ENCODE measurements at regions not wholly inside any gene's neighbourhood (a gene's known extent, or its start where the extent isn't known, plus 50 kb on each side); places are given as distances from the start of the nearest gene placed in this dataset.

DNA sequence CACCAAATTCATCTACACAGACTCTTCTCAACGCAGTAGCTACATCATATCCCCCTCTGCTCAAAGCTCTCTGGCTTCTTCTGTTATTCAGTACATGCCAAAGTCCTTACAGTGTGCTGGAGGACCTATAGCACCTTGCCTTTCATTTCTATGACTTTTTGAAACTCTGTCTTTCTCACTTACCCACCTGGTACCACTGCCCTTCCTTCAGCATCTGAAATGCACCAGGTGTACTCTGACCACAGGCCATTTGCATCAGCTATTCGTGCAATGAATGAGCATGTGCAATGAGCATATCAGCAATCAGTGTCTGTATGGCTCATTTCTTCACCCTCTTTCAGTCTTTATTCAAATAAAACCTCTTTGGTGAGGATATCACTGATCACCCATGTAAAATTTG is 399.9 kb downstream of the RAB28 start:
- H3K4me3 ChIP-seq (ENCODE audit: low read depth, low read length): no peak overlapping the region
- DNase-seq (ENCODE audit: low read depth): no peak
- TF ChIP-seq, protein P1, sequence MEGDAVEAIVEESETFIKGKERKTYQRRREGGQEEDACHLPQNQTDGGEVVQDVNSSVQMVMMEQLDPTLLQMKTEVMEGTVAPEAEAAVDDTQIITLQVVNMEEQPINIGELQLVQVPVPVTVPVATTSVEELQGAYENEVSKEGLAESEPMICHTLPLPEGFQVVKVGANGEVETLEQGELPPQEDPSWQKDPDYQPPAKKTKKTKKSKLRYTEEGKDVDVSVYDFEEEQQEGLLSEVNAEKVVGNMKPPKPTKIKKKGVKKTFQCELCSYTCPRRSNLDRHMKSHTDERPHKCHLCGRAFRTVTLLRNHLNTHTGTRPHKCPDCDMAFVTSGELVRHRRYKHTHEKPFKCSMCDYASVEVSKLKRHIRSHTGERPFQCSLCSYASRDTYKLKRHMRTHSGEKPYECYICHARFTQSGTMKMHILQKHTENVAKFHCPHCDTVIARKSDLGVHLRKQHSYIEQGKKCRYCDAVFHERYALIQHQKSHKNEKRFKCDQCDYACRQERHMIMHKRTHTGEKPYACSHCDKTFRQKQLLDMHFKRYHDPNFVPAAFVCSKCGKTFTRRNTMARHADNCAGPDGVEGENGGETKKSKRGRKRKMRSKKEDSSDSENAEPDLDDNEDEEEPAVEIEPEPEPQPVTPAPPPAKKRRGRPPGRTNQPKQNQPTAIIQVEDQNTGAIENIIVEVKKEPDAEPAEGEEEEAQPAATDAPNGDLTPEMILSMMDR (IDR thresholded peaks at IDR 0.05; ENCODE audit: insufficient read depth, low read length): no peak

DNA sequence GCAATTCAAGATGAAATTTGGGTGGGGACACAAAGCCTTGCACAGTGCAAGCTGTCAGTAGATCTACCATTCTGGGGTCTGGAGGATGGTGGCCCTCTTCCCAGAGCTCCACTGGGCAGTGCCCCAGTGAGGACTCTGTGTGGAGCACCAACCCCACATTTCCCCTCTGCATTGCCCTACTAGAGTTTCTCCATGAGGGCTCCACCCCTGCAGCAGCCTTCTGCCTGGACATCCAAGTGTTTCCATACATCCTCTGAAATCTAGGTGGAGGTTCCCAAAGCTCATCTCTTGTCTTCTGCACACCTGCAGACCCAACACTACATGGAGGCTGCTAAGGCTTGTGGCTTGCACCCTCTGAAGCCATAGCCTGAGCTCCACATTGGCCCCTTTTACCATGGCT is 402.3 kb downstream of the RAB28 start:
- DNase-seq (ENCODE audit: low read depth): no peak
- TF ChIP-seq, protein P1 (IDR thresholded peaks at IDR 0.05; ENCODE audit: insufficient read depth, low read length): no peak
- no peak overlapping the region for H3K4me3 ChIP-seq (ENCODE audit: low read depth, low read length)

DNA sequence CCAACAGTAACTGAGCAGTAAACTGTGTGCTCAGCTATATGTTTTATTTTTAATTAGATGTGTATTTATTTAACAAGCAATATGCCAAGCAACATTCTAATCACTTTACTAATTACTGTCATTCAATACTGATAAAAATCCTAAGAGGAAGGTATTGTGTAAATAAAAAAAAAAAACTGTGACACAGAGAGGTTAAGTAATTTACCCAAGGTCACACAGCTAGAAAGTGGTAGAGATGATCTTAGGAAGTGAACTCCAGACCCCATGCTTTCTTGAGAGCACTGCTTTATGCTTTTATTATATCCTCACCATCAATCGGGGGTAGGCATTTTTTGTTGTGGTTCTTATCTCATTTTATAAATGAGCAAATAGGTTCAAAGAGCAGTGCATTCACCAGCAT is 417.1 kb downstream of the RAB28 start:
- DNase-seq (ENCODE audit: low read depth): no peak
- TF ChIP-seq, protein P1 (IDR thresholded peaks at IDR 0.05; ENCODE audit: insufficient read depth, low read length): no peak
- H3K4me3 ChIP-seq (ENCODE audit: low read depth, low read length): no peak overlapping the region

DNA sequence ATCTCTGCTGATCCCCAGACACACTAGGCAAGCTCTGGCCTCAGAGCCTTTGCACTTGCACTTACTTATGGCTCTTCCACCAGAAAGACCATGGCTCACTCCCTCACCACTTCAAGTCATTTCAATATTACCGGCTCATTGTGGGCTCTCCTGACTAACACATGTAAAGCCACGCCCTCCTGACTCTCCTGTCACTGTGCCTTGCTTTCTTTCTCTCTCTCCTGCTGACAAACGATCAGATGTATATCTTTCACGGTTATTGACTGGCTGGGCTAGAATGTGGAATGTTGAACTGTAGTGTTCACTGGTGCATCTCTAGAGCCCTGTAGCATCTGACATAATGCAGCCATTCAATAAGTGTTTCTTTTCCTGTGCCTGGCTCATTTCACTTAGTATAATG is 425.1 kb downstream of the RAB28 start:
- no peak overlapping the region for H3K4me3 ChIP-seq (ENCODE audit: low read depth, low read length)
- no peak for DNase-seq (ENCODE audit: low read depth)
- TF ChIP-seq, protein P1 (IDR thresholded peaks at IDR 0.05; ENCODE audit: insufficient read depth, low read length): no peak

DNA sequence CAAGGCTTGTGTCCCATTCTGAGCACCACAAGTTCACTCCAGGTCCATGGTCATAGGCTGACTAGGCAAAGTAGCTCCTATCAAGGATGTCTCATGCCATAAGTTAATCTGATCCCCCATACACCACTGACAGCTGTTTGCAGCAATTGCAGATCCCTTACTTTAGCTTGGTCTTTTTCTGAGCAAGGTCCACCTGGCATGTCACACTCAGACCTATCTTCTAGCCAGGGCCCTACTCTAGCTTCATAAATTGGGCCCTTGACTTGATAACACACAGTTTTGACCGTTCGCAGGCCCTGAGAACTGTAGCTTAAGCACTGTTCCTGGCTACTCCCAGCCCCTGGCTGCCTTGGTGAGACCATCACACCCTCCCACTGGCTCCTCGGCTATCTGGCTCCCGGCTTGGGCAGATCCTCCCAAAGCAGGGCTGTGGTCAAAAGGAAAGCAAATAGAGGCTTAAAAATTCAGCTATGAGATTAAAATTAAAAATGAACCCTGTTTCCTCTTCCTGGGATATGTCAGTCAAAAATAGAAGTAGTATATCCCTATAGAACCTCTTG is 427.4 kb downstream of the RAB28 start:
- TF ChIP-seq, protein P1 (IDR thresholded peaks at IDR 0.05; ENCODE audit: insufficient read depth, low read length): no peak
- DNase-seq (ENCODE audit: low read depth): no peak
- H3K4me3 ChIP-seq (ENCODE audit: low read depth, low read length): no peak overlapping the region

DNA sequence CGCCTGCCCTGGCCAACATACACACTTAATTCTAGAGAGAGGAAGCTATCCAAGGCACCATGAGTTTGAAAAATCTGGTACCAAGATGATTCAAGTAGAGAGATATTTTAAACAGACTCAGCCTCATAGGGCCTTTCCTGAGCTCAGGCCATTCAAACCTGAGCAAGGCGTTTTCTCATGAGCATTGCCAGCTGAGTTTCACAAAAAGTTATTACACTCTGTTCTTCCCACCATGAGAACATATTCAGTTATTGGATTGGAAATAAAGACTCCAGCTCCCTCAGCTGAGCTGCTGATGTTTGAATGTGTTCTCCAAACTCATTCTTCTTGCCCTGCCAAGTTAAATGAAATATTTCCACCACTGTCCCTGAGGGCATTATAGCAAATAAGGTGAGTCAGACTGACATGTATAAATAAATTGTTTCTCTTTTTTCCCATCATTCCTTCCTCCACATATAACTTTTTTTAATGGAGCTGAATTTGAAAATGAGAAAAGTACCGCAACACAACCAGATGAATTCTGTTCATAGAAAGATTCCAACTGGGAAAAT is 429.6 kb downstream of the RAB28 start:
- TF ChIP-seq, protein P1 (IDR thresholded peaks at IDR 0.05; ENCODE audit: insufficient read depth, low read length): no peak
- no peak overlapping the region for H3K4me3 ChIP-seq (ENCODE audit: low read depth, low read length)
- DNase-seq (ENCODE audit: low read depth): no peak

DNA sequence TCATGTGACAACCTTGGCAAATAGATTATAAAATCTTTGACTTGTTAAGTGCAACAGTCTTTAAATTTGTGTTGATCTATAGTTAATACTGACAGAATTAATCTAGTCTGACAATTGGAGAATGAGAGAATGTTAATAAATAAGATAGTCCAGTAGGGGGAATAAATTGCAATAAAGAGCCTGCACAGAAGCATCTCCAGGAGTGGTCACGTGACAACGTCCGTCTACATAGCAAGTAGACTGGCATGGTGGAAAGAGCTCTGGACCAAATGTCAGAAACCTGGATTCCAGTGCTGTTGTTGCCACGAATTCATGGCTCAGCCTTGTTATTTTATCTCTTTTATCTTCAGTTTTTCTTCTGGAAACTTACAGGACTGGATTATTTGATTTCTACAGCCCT is 436.5 kb downstream of the RAB28 start:
- TF ChIP-seq, protein P1 (IDR thresholded peaks at IDR 0.05; ENCODE audit: insufficient read depth, low read length): no peak
- no peak overlapping the region for H3K4me3 ChIP-seq (ENCODE audit: low read depth, low read length)
- no peak for DNase-seq (ENCODE audit: low read depth)
